ENCODE measurements at regions not wholly inside any gene's neighbourhood (a gene's known extent, or its start where the extent isn't known, plus 50 kb on each side); places are given as distances from the start of the nearest gene placed in this dataset.

DNA sequence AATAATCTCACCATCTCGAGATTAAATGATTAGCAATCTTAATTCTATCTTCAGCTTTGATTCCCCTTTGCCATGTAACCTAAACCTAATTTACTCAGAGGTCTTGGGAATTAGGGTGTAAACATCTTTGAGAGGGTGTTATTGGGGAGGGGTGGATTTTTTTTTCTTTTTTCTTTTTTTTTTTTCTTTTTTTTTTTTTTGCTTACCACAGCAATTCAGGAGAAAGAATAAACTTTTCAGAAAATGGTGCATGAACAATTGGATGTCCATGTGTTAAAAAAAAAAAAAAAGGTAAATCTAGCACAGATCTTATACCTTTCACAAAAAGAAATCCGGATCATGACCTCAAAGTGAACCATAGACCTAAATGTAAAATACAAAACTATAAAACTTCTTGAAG lies 160.8 kb upstream of the FANCL start:
- H3K27me3 ChIP-seq (replicated peaks in 1 of 4; ENCODE audit: control insufficient read depth in 3 of 4, extremely low read depth in 1 of 4, insufficient read depth in 3 of 4, low read length in 3 of 4), result no peaks in the 10 kb centered on the region
- no peak overlapping the region for H3K56ac ChIP-seq (replicated peaks; ENCODE audit: insufficient read length, low read depth, low read length)
- H3K9me3 ChIP-seq (ENCODE audit: insufficient read depth in 2 of 2, low read depth in 1 of 2, low read length in 1 of 2), result no peaks in the 10 kb centered on the region
- H4K20me1 ChIP-seq (replicated peaks in 1 of 2; ENCODE audit: control insufficient read depth in 1 of 2, insufficient read depth in 2 of 2, low read length in 2 of 2), result no peaks in the 10 kb centered on the region
- H3K4me2 ChIP-seq (ENCODE audit: insufficient read depth in 1 of 2, low read depth in 2 of 2, low read length in 2 of 2), result no peak overlapping the region
- H3K4me3 ChIP-seq (ENCODE audit: extremely low read depth in 1 of 4, insufficient read depth in 2 of 4, low read depth in 3 of 4, low read length in 4 of 4), result no peak overlapping the region
- no peak overlapping the region for H2BK5ac ChIP-seq (ENCODE audit: low read depth, low read length)
- no peak overlapping the region for H2BK20ac ChIP-seq (ENCODE audit: low read length)
- H3K27ac ChIP-seq (ENCODE audit: low read depth, low read length), result no peak overlapping the region
- no peak overlapping the region for H3K9ac ChIP-seq (replicated peaks in 1 of 4; ENCODE audit: extremely low read depth in 1 of 4, low read depth in 3 of 4, low read length in 3 of 4)
- H3K79me1 ChIP-seq (ENCODE audit: low read depth, low read length), result no peaks in the 10 kb centered on the region
- no peaks in the 10 kb centered on the region for H3K23me2 ChIP-seq (ENCODE audit: low read depth, low read length)
- no peak overlapping the region for H4K8ac ChIP-seq (ENCODE audit: extremely low read depth, insufficient read depth, low read length)
- no peak overlapping the region for H3K23ac ChIP-seq (ENCODE audit: insufficient read length)
- H3K18ac ChIP-seq (ENCODE audit: extremely low read depth, low read length), result no peak overlapping the region
- 78% methylated on average over 2 of the region's 2 CpGs; no CpG with 5 or more reads in 1 of the 2 experiments for WGBS, 2 experiments (ENCODE audit: extremely low coverage in 1 of 2, insufficient coverage in 1 of 2, insufficient read length in 1 of 2, insufficient replicate concordance in 2 of 2, low coverage in 1 of 2, low lambda C conversion rate in 2 of 2, missing lambda C conversion rate in 1 of 2)
- no peaks in the 10 kb centered on the region for H3K4me1 ChIP-seq (replicated peaks in 1 of 4; ENCODE audit: control insufficient read depth in 3 of 4, insufficient read depth in 4 of 4, low read length in 3 of 4)
- CTCF ChIA-PET (ENCODE audit: partially characterized antibody), result no interaction called here
- H2AFZ ChIP-seq (ENCODE audit: low read length), result 0 out of 2 replicates have a peak overlapping the region, but pooled peaks have one; percentile 7
- H2BK12ac ChIP-seq (ENCODE audit: low read depth, low read length), result no peak overlapping the region
- DNase-seq (ENCODE audit: low read depth in 1 of 2, low spot score in 2 of 2) (no peak), FAIRE-seq (no peak)
- no peak overlapping the region for H2AK5ac ChIP-seq (ENCODE audit: low read depth, low read length)
- no peak overlapping the region for H3K14ac ChIP-seq (ENCODE audit: insufficient read length)
- H3K4ac ChIP-seq (replicated peaks; ENCODE audit: insufficient read length, low read depth, low read length), result no peak overlapping the region
- H2BK120ac ChIP-seq (replicated peaks; ENCODE audit: low read depth, low read length), result no peak overlapping the region
- H2BK15ac ChIP-seq (ENCODE audit: low read length), result no peak overlapping the region
- no peak overlapping the region for H4K5ac ChIP-seq (ENCODE audit: insufficient read length, low read depth, low read length)
- POLR2A ChIA-PET (ENCODE audit: partially characterized antibody), result no interaction called here
- H3K79me2 ChIP-seq (ENCODE audit: control insufficient read depth in 1 of 2, insufficient read depth in 2 of 2, low read length in 2 of 2), result no peaks in the 10 kb centered on the region
- no peak overlapping the region for H4K91ac ChIP-seq (replicated peaks; ENCODE audit: insufficient read length, low read length)
- H3K36me3 ChIP-seq (ENCODE audit: control insufficient read depth in 2 of 4, insufficient read depth in 4 of 4, low read length in 3 of 4), result no peaks in the 10 kb centered on the region
- TF ChIP-seq RAD21 (IDR thresholded peaks at IDR 0.05 in 1 of 2, conservative IDR thresholded peaks at IDR 0.05 in 1 of 2; ENCODE audit: low read depth in 2 of 2, low read length in 2 of 2), result no peak
- TF ChIP-seq EZH2 (IDR thresholded peaks at IDR 0.05; ENCODE audit: low read depth, low read length, severe bottlenecking), result no peak
- no peak for TF ChIP-seq SIX5 (IDR thresholded peaks at IDR 0.05; ENCODE audit: low read depth, low read length)
- no peak for TF ChIP-seq RFX5 (IDR thresholded peaks at IDR 0.05; ENCODE audit: borderline replicate concordance, low read depth, low read length)
- TF ChIP-seq, protein P1, sequence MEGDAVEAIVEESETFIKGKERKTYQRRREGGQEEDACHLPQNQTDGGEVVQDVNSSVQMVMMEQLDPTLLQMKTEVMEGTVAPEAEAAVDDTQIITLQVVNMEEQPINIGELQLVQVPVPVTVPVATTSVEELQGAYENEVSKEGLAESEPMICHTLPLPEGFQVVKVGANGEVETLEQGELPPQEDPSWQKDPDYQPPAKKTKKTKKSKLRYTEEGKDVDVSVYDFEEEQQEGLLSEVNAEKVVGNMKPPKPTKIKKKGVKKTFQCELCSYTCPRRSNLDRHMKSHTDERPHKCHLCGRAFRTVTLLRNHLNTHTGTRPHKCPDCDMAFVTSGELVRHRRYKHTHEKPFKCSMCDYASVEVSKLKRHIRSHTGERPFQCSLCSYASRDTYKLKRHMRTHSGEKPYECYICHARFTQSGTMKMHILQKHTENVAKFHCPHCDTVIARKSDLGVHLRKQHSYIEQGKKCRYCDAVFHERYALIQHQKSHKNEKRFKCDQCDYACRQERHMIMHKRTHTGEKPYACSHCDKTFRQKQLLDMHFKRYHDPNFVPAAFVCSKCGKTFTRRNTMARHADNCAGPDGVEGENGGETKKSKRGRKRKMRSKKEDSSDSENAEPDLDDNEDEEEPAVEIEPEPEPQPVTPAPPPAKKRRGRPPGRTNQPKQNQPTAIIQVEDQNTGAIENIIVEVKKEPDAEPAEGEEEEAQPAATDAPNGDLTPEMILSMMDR (IDR thresholded peaks at IDR 0.05; ENCODE audit: control extremely low read depth in 1 of 3, insufficient read depth in 1 of 3, low read depth in 1 of 3, low read length in 3 of 3), result no peak
- no peak for TF ChIP-seq TBP (IDR thresholded peaks at IDR 0.05; ENCODE audit: low read depth, low read length)
- no peak for TF ChIP-seq RXRA (IDR thresholded peaks at IDR 0.05; ENCODE audit: insufficient read depth, low read depth, low read length)
- no peak for TF ChIP-seq SP2 (IDR thresholded peaks at IDR 0.05; ENCODE audit: low read length)
- TF ChIP-seq GABPA (IDR thresholded peaks at IDR 0.05; ENCODE audit: borderline replicate concordance, insufficient read depth, low read length), result no peak
- TF ChIP-seq MAFK (IDR thresholded peaks at IDR 0.05; ENCODE audit: low read depth, low read length), result no peak; the same call in 1 of the 2 replicates
- TF ChIP-seq, protein P2, sequence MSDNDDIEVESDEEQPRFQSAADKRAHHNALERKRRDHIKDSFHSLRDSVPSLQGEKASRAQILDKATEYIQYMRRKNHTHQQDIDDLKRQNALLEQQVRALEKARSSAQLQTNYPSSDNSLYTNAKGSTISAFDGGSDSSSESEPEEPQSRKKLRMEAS (IDR thresholded peaks at IDR 0.05), result no peak
- TF ChIP-seq BCL11A (IDR thresholded peaks at IDR 0.05; ENCODE audit: low read depth in 2 of 2, low read length in 2 of 2), result no peak
